Upper lobe of left lung (tissue), 6 donors: ENCODE measurements at regions not wholly inside any gene's neighbourhood (a gene's known extent, or its start where the extent isn't known, plus 50 kb on each side); places are given as distances from the start of the nearest gene placed in this dataset.
A peak's percentile ranks its signal among the peaks of the same experiment; 100 is the strongest.

ENCODE experiments used
- ATAC-seq, 2 donors: fragments of 200-7000 bp; cut with Tn5 transposase; one replicate each; pipeline ENCODE4 v1.9.1; 2022; ENCODE audit warnings: mild to moderate bottlenecking in 2 of 2, moderate library complexity in 2 of 2; ENCODE audit not compliant: low FRiP score in 2 of 2
- DNase-seq, 2 donors: peaks; one replicate each; pipeline ENCODE4 v3.0.0-alpha.2; 2019 to 2020
- H3K27ac ChIP-seq, 4 donors: fragments of 200-600 bp; sonication (generic); one replicate each; pipeline ENCODE4 v1.5.1; 2016 to 2019
- H3K27me3 ChIP-seq, 4 donors: fragments of 200-600 bp; sonication (generic); one replicate each; pipeline ENCODE4 v1.5.1; 2017 to 2019
- H3K36me3 ChIP-seq, 4 donors: fragments of 200-600 bp; sonication (generic); one replicate each; pipeline ENCODE4 v1.5.1; 2016 to 2019
- H3K4me1 ChIP-seq, 4 donors: fragments of 200-600 bp; sonication (generic); one replicate each; pipeline ENCODE4 v1.5.1; 2018 to 2019
- H3K4me3 ChIP-seq, 4 donors: fragments of 200-600 bp; sonication (generic); one replicate each; pipeline ENCODE4 v1.5.1; 2017 to 2019; ENCODE audit warnings: mild to moderate bottlenecking in 2 of 4, moderate library complexity in 1 of 4
- H3K9me3 ChIP-seq, 4 donors: fragments of 200-600 bp; sonication (generic); one replicate each; pipeline ENCODE4 v1.5.1; 2018 to 2019
- EP300 ChIP-seq, 4 donors: sonication (generic); formaldehyde crosslinking; IDR thresholded peaks; one replicate each; pipeline ENCODE4 v1.5.1; 2017; ENCODE audit warnings: antibody characterized with exemption in 4 of 4, control low read depth in 2 of 4
- POLR2A ChIP-seq, 4 donors: fragments of 450-650 bp; IDR thresholded peaks; one replicate each; pipeline ENCODE4 v1.5.1; 2016 to 2017; ENCODE audit warnings: antibody characterized with exemption in 4 of 4, mild to moderate bottlenecking in 2 of 4
- POLR2AphosphoS5 ChIP-seq, 2 donors: sonication (generic); formaldehyde crosslinking; IDR thresholded peaks; one replicate each; pipeline ENCODE4 v1.5.1; 2017; ENCODE audit warnings: antibody characterized with exemption in 2 of 2
- WGBS, 2 donors: methylation state at CpG; one replicate each; pipeline ENCODE4 v1.1.5; 2017 to 2018; 5-methylcytosine and 5-hydroxymethylcytosine counted together
- TF ChIP-seq, protein P1 (sequence below), 6 experiments: fragments of 450-650 bp in 4 of 6; fragments of 200-600 bp in 2 of 6; sonication (generic) in 2 of 6; IDR thresholded peaks; one replicate each; pipeline ENCODE4 v1.5.1; 2016 to 2019; ENCODE audit warnings: antibody characterized with exemption in 6 of 6
- donor health status: DM: no; HTN: no; CAD: no; lungs with moderate emphysema.
- donor health status: DM: no; HTN: yes; CAD: no; lungs with severe emphysema.

DNA sequence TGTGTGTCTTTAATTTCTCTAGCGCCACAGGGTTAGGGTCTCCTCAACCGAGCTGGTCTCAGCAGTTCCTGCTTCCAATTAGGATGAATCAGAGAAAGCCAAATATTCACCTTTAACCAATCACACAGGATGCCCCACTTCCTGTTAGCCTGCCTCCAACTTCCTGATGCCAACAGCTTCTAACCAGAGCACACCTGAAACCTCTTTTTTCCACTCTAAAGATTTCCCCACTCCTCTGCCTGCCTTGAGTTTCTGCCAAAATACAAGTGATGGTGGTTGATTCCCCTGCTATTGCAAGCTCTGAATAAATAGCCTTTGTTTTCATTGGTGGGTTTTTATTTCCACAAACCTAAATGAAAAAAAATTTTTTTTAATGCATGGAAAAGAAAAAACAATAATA, 144.7 kb upstream of the UST start:
- Histone ChIP-seq H3K36me3 (no peaks in the 10 kb centered on the region), H3K9me3 (no peaks in the 10 kb centered on the region), H3K27ac (no peak overlapping the region), H3K4me3 (no peak overlapping the region), H3K27me3 (no peaks in the 10 kb centered on the region), H3K4me1 (no peaks in the 10 kb centered on the region)
- no peak for DNase-seq
- no peak for ATAC-seq
- 64 to 93% methylated on average over 2 of the region's 2 CpGs for WGBS, 2 donors
- TF ChIP-seq EP300 (IDR thresholded peaks at IDR 0.05) (no peak), POLR2A (IDR thresholded peaks at IDR 0.05) (no peak), POLR2AphosphoS5 (IDR thresholded peaks at IDR 0.05) (no peak)
- TF ChIP-seq, protein P1, sequence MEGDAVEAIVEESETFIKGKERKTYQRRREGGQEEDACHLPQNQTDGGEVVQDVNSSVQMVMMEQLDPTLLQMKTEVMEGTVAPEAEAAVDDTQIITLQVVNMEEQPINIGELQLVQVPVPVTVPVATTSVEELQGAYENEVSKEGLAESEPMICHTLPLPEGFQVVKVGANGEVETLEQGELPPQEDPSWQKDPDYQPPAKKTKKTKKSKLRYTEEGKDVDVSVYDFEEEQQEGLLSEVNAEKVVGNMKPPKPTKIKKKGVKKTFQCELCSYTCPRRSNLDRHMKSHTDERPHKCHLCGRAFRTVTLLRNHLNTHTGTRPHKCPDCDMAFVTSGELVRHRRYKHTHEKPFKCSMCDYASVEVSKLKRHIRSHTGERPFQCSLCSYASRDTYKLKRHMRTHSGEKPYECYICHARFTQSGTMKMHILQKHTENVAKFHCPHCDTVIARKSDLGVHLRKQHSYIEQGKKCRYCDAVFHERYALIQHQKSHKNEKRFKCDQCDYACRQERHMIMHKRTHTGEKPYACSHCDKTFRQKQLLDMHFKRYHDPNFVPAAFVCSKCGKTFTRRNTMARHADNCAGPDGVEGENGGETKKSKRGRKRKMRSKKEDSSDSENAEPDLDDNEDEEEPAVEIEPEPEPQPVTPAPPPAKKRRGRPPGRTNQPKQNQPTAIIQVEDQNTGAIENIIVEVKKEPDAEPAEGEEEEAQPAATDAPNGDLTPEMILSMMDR (IDR thresholded peaks at IDR 0.05): no peak

DNA sequence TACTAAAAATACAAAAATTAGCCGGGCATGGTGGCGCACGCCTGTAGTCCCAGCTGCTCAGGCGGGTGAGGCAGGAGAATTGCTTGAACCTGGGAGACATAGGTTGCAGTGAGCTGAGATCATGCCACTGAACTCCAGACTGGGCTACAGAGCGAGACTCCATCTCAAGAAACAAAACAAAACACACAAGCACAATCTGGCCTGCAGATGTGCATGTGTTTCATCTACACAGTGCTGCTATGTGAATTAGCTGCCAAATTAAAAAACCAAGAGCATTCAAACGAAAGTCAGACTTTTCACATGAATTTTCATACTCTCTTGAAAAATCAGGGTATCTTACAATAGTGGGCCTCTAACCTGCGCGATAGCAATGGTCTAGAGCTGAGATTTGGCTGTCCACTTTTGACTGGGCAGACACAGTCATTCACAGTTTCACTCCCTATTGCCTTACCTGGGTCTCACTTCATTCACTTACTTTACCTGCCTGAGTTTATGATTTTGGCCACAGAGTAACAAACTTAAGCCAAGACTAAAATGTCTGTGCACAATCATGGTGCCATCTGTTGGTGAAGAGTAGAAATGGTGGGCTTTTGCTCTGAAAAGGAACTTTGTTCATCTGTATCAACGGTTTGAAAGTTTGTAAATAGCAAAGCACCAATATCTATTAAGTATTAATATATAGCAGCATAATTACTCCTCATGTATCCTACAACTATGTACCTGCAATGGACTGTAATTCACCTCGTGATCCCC, 138.5 kb upstream of the UST start:
- Histone ChIP-seq H3K4me1 (peaks cover 0 to 5% (median 0%) of the 10 kb centered on the region in 4 donors), H3K36me3 (no peaks in the 10 kb centered on the region), H3K4me3 (no peak overlapping the region), H3K27me3 (no peaks in the 10 kb centered on the region), H3K9me3 (no peaks in the 10 kb centered on the region), H3K27ac (no peak overlapping the region)
- 80 to 81% methylated on average over 10 of the region's 10 CpGs for WGBS, 2 donors
- no peak for TF ChIP-seq POLR2A (IDR thresholded peaks at IDR 0.05)
- TF ChIP-seq POLR2AphosphoS5 (IDR thresholded peaks at IDR 0.05): no peak
- TF ChIP-seq EP300 (IDR thresholded peaks at IDR 0.05): no peak
- TF ChIP-seq, protein P1 (IDR thresholded peaks at IDR 0.05): peak in 1 of 6 experiments; percentile 19
- DNase-seq (no peak), ATAC-seq (no peak)

DNA sequence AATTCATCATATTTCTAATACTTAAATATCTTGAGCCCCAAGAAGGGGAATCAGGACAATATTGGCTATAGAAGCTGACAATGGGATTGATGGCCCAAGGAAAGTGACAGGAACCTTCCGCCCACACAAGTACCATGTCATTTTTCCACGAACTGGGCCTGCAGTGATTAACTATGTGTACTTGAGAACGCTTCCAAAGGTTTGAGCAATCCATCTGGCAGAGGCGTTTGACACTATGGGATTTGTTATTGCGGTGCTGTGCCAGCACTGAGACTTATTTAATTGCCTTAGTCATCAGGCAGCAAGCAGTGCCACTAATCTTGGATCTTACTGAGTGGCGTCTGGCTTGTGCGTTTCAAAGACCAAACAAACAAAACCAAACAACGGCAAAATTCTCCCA, 135.6 kb upstream of the UST start:
- Histone ChIP-seq H3K4me1 (peaks cover 0 to 5% (median 0%) of the 10 kb centered on the region in 4 donors), H3K4me3 (no peak overlapping the region), H3K27me3 (no peaks in the 10 kb centered on the region), H3K36me3 (no peaks in the 10 kb centered on the region), H3K9me3 (no peaks in the 10 kb centered on the region), H3K27ac (peak overlapping the region in 1 of 4 donors; percentile 12)
- peak in 1 of 2 donors; percentile 54 for TF ChIP-seq POLR2AphosphoS5 (IDR thresholded peaks at IDR 0.05)
- TF ChIP-seq, protein P1 (IDR thresholded peaks at IDR 0.05): no peak
- 46 to 67% methylated on average over 8 of the region's 8 CpGs for WGBS, 2 donors
- DNase-seq (peak in 1 of 2 donors; percentile 67), ATAC-seq (peak in 1 of 2 donors; percentile 87)

DNA sequence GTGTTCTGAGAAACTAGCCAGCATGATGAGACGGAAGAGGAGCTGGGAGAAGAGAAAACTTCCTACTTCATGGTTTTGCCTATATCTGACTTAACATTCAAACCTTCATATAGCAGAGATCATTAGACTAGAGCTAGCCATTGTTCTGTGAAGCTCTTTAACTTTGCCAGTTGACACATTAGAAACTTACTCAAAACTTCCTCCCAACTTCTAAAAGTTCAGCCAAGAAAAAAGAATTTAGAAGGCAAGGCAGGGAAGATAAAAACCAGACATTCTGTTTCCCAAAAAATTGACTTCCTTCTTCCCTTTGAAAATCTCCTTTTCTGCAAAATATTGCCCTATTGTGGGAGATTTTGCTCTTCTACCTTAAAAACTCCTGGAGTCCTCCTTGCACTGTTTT, 134.8 kb upstream of the UST start:
- 77 to 85% methylated on average over 1 of the region's 1 CpG for WGBS, 2 donors
- no peaks in the 10 kb centered on the region for H3K27me3 ChIP-seq
- peaks cover 0 to 5% (median 0%) of the 10 kb centered on the region in 4 donors for H3K4me1 ChIP-seq
- H3K9me3 ChIP-seq: no peaks in the 10 kb centered on the region
- TF ChIP-seq EP300 (IDR thresholded peaks at IDR 0.05) (no peak), POLR2A (IDR thresholded peaks at IDR 0.05) (no peak), POLR2AphosphoS5 (IDR thresholded peaks at IDR 0.05) (no peak)
- TF ChIP-seq, protein P1 (IDR thresholded peaks at IDR 0.05): no peak
- no peaks in the 10 kb centered on the region for H3K36me3 ChIP-seq
- no peak for DNase-seq
- H3K27ac ChIP-seq: peak overlapping the region in 1 of 4 donors; percentile 12
- no peak overlapping the region for H3K4me3 ChIP-seq
- ATAC-seq: no peak

DNA sequence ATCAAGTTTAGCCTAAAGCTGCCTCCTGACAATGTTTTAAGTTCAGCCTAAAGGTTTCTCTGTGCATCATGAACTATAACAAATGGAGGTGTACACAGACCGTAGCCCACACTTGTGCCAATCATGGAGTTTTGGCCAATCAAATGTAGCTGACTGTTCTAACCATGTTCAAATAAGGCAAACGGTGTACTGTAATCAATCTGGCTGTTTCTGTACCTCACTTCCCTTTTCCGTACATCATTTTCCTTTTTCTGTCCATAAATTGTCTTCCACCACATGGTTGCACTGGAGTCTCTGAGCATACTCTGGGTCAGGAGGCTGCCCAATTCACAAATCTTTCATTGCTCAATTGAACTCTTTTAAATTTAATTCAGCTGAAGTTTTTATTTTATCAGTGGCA, 132.2 kb upstream of the UST start:
- no peaks in the 10 kb centered on the region for H3K9me3 ChIP-seq
- no peak for ATAC-seq
- H3K4me3 ChIP-seq: no peak overlapping the region
- DNase-seq: no peak
- H3K36me3 ChIP-seq: no peaks in the 10 kb centered on the region
- 84 to 85% methylated on average over 3 of the region's 3 CpGs for WGBS, 2 donors
- no peaks in the 10 kb centered on the region for H3K27me3 ChIP-seq
- H3K4me1 ChIP-seq: peaks cover 0 to 5% (median 2%) of the 10 kb centered on the region in 4 donors
- TF ChIP-seq EP300 (IDR thresholded peaks at IDR 0.05): no peak
- TF ChIP-seq, protein P1 (IDR thresholded peaks at IDR 0.05): no peak
- no peak for TF ChIP-seq POLR2AphosphoS5 (IDR thresholded peaks at IDR 0.05)
- TF ChIP-seq POLR2A (IDR thresholded peaks at IDR 0.05): no peak
- H3K27ac ChIP-seq: no peak overlapping the region
